Stimulated activated CD8-positive, alpha-beta memory T cell treated with anti-CD3 and anti-CD28 coated beads, Interleukin-15, amount 100 ng/mL, for 24 hours (primary cell): ENCODE measurements at regions not wholly inside any gene's neighbourhood (a gene's known extent, or its start where the extent isn't known, plus 50 kb on each side); places are given as distances from the start of the nearest gene placed in this dataset.
"Not testable (repeated sequence)": the region's sequence is repeated elsewhere in the genome, so short reads cannot be mapped to it uniquely, and the experiment has no call there.

Experiments
- DNase-seq: peaks from one replicate; pipeline ENCODE4 v3.0.0-alpha.2; 2020; ENCODE audit warnings: low read depth

DNA sequence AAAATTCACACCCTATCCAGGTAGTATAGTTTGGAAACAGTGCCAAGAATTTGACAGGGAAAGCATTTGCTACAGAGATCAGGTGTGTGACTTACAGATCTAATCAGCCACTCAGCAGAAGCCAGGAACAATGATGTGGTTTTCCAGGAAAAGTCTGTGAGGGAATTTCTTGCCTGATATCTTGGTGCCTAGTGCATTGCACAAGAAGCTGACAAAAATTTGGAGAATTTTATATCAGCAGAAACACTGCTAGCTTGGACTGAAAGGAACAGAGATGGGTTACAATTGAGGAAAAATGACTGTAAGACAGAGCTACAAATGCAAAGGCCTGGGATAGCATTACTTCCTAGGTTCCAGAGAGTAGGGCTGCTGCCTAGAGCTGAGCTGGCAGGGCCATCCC lies 658.1 kb upstream of the CHD1 start:
- no peak for DNase-seq

DNA sequence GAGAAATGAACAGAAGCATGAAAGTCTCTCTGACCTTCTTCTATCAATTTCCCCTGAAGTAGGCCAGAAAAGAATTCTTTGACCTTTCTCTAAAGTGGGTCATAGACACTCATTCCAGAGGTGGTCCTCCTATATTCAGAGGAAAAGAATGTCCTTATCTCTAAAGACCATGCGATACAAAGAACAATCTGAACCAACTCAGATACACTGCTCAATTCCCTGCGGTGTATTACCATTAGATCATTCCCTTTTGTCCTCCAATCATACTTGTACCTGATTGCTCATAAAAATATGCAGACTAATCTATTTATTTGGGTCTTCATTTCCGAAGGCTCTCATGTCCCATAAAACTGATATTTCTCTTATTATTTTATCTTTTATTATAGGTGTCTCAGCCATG lies 652.4 kb upstream of the CHD1 start:
- DNase-seq = not testable (repeated sequence)

DNA sequence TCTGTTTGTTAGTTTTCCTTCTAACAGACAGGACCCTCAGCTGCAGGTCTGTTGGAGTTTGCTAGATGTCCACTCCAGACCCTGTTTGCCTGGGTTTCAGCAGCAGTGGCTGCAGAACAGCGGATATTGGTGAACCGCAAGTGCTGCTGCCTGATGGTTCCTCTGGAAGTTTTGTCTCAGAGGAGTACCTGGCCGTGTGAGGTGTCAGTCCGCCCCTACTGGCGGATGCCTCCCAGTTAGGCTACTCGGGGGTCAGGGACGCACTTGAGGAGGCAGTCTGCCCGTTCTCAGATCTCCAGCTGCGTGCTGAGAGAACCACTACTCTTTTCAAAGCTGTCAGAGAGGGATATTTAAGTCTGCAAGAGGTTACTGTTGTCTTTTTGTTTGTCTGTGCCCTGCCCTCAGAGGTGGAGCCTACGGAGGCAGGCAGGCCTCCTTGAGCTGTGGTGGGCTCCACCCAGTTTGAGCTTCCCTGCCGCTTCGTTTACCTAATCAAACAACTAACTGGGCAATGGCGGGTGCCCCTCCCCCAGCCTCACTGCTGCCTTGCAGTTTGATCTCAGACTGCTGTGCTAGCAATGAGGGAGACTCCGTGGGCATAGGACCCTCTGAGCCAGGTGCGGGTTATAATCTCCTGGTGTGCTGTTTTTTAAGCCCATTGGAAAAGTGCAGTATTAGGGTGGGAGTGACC lies 634.3 kb upstream of the CHD1 start:
- not testable (repeated sequence) for DNase-seq

DNA sequence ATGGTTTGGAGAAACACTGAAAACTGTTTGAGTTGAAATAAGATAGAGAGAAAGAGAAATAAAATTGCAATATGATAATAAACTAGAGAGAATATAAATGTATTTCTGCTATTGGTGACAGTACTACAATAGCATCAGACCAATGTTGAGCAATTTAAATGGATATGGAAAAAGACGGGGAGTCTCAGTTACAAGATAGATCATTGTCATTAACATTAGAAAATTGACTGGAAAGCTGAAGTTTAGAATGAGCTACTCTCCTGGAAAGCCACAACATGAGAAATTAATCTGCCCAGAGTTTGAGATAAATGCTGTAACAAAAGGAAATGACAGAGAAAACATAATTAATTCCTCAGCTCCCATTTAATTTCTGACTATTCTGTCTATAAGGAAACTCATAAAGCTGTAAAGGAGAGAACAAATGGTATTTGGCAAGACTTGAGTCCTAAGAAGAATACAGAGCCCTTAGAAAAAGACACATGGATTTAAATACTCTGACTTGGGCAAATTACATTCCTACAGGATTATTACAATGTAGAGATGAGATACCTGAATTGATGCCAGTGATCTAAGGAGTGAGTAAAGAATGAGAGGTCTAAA lies 624.5 kb upstream of the CHD1 start:
- DNase-seq = no peak

DNA sequence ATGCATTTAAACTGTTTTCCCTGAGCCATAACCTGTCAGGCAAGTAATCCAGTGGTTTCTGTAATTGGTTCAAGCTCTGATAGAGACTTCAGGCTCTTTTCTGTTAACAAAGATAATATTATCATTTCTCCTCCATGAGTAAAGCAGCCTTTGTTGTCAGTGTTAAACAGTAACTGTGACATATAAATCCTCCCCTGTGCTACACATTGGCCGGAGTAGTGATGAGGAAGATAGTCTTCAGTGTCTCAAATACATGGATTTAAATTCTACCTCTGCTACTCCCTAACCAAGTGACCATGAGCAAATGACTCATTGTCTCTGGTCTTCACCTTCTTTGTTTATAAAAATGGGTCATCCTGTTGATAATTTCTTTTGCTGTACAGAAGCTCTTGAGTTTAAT lies 615.5 kb upstream of the CHD1 start:
- DNase-seq = no peak

DNA sequence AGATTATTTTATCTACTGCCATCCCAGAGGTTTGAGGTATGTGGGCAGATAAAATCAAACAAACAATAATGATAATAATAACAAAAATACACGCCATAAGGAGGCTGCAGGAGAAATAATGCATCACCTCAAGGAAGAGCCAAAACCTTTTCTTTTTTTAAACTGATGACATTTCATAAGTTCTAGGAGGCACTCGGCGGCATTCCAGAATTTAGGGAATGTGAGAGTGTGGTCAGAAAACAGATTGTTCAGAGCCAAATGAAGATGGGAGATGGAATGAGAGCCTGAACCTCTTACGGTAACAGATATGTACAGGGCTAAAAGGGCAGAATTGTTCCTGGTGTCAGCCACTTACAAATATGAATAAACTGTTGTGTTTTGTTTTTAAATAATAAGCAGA lies 615.0 kb upstream of the CHD1 start:
- no peak for DNase-seq

DNA sequence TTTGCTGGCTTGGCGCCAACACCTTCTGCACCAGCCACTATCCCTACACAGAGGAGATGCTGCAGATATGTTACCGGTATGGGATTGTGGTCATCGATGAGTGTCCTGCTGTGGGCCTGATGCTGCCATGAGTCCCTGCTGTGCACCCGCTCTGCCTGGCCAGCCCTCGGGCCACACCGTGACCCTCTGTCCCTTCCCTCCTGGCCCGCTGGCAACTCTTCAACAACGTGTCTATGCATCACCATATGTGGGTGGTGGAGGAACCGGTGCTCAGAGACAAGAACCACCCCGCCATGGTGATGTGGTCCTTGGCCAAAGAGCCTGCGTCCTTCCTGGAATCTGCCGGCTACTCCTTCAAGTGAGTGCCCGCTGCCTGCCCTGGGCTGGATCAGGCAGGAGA lies 605.4 kb upstream of the CHD1 start:
- not testable (repeated sequence) for DNase-seq

DNA sequence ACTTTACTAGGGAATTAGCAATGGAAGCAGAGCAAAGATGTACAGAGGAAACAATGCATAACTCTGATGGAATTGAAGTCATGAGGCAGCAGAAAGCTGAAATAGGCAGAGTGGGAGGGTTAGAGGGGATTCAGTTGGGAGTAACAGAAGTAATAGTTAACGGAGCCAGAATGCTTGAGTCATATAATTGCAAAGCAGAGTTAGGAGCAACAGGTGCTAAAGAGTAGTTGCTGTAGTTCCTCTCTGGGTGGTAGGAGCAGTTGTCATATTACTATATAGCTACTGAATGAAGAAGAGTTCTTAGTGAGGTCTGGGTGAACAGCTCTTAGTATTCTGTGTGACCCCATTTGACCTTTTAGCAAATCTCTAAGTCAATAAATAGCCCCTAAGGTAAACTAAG lies 592.9 kb upstream of the CHD1 start:
- not testable (repeated sequence) for DNase-seq

DNA sequence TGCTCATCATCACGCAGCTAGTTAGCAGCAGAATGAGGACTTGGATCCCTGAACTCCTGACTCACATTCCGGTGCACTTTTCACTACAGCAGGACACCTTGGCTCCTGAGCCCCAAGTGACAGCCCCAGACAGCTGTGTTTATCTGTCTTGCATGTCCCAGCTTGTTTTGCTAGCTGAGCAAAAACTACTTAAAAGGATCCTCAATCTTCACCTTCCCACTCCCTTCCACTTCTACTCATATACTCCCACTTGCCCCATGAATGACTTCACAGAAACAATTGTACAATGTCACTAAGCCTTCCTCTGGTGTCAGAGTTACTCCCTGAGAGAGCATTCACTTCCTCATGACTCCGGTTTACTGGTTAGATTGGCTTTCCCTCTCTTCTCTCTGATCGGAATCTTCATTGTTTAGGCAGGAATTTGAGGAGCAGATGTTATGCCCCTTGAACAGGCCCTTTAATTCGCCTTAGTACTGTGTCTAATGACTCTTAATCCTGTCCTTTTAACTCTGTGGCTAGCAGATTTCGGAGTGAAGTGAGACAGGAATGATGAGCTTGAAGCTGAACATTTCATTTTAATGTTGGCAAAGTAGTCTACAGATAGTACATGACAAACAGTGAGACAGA lies 587.2 kb upstream of the CHD1 start:
- DNase-seq = not testable (repeated sequence)

DNA sequence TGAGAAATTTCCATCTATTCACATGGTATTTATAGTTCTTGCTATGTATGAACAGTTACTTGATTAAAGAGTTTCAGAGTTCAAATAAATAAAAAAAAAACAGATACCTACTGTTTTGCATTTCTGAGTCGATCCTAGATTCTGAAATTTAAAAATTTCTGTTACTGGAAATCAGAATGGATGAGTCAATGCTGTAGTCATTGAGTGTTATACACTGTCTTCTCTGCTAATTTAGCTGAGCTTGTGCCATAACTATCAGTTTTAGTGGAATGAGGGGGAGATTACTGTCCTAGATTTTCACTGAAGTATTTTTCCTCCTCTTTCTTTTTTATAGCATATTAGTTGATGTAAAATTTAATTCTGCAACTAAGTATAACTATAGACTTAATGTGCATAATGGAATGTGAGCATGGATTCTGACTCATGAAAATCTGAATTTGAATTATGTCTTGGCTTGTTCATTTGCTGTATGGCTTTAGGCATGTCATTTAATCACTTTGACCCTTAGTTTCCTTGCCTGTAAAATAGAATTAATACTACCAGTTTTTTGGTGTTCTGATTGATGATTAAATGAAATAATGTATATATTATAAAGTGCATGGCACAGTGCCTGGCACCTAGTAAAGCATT lies 581.5 kb upstream of the CHD1 start:
- not testable (repeated sequence) for DNase-seq

DNA sequence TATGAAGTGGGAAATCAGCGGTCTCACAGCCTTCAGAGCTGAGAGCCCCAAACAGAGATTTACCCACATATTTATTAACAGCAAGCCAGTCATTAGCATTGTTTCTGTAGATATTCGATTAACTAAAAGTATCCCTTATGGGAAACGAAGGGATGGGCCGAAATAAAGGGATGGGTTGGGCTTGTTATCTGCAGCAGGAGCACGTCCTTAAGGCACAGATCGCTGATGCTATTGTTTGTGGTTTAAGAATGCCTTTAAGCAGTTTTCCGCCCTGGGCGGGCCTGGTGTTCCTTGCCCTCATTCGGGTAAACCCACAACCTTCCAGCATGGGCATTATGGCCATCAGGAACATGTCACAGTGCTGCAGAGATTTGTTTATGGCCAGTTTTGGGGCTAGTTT lies 580.3 kb upstream of the CHD1 start:
- DNase-seq = not testable (repeated sequence)

DNA sequence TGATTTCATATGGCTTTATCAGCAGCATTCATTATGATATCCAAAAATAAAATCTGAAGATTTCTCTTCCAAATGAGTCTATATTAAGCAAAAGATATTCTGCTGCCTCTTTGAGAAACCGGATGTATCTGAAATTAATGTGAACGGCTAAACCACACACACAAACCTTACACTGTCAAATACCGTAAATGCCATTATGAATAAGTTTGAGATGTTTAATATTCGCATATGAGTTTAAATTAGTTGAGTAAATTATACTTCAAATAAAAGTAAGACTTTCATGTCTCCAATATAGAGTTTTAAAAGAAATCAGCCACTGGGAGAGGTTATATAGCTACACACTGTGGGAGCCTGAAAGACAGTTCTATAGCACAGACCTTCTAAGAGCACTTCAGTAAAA lies 566.6 kb upstream of the CHD1 start:
- not testable (repeated sequence) for DNase-seq

DNA sequence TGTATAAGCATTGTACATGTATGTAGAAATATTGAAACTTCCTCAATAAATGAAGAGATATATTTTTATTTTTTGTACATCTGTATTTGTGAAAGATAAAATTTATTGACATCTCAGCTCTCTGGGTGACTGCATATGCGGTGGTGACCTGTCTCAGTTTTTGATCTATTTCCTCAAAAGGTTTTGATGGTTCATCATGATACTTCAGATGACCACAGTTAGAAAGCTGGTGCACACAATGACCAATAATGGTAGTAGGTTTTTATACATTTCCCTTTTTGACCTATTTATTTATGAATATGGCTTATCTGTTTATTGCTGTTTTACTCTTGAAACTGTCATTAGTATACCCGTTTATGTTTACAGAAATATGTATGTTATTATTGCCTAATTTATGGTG lies 549.6 kb upstream of the CHD1 start:
- not testable (repeated sequence) for DNase-seq

DNA sequence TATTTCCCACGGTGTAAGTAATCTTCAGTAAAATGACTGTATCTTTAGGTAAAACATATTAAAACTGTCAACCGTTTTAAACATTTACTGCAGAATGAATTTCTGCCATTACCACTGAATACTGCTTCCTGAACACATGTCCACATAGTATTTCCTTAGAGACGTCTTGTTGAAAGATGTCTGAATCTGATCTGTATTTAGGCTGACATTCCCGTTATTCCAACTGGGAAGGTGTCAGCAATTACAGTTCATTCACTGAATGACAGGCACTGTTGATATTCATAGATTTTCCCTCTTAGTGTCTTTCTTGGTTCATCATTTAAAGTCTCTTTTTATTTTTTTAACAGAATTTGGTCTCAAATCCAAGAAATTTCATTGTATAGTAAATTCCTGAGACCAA lies 544.5 kb upstream of the CHD1 start:
- not testable (repeated sequence) for DNase-seq

DNA sequence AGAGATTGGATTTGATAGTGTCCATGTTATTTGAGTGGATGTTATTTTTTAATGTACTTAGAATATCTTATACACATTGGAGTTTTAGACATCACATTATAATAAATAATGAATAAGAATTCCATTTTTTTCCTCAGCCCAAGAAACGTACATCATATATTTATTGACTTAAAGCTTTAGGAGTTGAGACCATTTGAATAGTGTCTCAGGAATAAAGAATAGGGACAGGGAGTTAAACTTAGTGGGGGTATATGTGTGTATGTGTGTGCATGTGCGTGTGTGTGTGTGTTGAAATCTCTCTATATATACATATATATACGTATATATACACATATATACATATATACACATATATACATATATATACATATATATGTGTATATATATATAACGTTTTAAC lies 542.9 kb upstream of the CHD1 start:
- not testable (repeated sequence) for DNase-seq

DNA sequence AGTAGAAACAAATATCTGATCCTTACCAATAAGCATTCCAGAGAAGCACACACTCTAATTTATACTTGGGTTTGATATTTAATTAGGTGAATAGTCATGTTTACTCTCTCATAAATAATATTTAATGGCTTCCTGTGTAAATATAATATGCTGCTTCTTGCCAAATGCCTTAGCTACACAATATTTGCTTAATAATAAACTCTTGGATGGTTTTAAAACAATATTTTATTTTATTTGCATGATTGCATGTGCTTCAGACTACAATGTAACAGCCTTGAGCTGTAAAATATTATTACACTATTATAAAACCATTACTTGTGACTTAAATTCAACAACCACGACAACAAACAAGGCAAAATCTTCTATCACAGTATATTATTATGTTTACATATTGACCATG lies 542.4 kb upstream of the CHD1 start:
- not testable (repeated sequence) for DNase-seq

DNA sequence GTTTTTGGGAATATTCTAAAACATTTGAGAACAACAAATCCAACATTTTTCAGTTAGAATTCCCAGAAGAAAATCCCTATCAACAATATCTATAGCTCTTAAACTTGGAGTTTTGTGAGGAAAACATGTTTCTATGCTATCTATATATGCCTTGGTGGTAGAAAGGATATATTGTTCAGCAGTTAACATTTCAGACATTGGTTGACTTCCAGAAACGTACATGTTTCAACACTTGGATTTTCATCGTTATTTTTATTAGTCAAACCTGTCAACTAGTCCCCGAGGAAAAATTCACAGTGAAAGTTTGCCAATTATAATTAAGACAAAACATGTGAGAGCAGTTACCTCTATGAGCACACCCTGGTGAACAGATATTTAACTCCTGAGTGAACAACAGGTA lies 541.8 kb upstream of the CHD1 start:
- DNase-seq = not testable (repeated sequence)

DNA sequence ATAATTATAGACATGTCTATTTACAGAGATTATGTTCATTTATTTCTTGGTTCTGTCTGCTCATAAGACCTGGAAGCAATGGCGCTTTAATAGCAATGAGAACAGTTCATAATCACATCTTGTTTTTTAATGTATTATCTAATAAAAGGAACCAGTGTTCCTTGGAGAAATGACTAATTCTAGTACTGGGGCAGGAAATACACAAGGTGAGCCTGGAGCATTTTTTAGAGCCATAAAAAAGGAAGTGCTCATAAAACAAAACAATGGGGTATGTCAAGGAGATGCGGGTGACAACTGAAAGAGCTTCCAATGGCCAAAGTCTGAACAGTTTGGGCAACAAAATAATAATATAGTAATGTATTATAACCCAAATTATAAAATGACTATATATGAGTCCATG lies 531.9 kb upstream of the CHD1 start:
- no peak for DNase-seq

DNA sequence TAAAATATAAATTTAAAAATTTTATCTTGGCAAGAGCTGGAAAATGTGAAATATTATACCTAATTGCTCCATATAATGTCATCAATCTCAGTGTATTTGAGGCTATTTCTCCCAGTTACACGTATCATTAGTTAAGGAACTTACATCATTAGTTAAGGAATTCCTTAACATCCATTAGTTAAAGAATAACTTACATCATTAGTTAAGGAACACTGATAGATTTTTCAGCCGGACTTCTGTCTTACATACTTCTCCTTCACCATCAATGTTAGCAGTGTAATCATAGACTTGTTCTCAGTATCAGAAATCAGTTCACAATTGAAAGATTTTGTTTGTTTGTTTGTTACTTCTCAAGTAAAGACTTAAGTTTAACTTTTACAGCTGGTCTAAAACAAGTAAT lies 524.4 kb upstream of the CHD1 start:
- no peak for DNase-seq

DNA sequence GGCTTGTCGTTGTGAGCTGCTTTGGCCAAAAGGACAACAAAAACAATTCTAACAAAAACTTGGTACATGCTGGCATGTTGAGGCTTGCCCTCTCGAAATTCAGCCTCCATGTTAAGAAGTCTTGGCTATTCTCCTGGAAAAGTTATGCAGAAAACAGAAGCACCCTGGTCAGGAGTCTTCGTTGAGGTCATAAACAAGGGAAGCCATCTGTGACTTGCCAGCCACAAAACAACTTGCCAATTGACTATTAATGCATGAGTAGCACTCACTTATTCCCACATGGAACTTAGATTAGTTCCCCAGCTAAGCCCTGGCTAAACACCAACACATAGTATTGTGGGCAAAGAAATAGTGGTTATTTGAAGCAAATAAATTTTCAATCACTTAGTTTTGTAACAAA lies 521.0 kb upstream of the CHD1 start:
- DNase-seq = no peak

DNA sequence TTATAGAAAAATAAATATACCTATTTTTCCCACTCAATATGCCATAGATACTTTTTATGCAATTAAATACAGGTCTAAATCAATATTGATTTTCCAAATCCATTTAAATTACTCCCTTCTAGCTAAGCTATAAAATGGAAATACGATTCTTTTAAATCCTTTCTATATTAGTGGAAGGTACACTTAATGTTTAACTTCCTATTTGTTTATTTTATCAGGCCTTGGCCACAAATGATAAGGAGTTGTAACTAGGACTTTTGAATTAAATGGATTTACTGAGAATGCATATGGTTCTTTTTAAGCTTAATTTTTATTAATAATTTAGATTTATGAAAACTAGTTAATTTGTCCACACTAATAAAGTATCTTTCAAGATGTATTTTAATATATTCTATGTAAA lies 517.0 kb upstream of the CHD1 start:
- DNase-seq = no peak

DNA sequence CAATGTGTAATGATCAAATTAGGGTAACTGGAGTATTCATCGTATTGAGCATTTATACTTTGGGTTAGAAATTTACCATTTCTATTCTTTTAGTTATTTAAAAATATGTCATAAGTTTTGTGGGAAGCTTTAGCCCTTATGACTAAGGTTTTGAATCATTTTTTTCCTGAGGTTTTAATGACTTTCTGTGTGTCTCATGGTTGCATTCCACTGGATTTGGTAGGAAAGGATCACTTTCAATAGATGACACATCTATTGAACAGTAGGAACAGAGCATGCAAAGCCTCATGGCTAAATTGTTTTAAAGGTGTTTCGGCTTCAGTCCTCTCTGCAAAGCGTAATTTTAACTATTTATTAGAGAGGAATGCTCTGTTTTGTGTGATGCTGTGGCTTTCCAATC lies 512.4 kb upstream of the CHD1 start:
- DNase-seq = no peak

DNA sequence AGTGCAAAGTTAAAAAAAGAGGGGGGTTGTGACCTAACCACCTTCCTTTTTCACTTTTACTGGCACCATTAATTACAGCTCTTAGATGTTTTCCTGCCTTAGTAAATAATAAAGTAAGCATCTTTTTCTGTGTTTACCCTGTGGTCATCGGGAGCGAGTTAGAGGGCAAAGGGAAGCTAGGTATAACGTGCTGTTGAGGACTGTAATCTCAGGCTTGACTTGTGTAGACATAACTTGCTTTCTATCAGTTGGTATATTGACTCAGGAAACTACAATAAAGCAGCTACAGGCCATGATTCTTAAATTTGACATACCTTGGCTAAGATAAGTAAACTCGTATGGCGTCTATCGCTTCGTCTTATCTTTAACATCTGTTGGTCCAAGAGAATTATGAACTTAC lies 509.8 kb upstream of the CHD1 start:
- no peak for DNase-seq
